Activated CD8-positive, alpha-beta T cell treated with anti-CD3 and anti-CD28 coated beads, Interleukin-2, amount 10 ng/mL, durations not matched to agents 7 days and 5 days (primary cell): ENCODE measurements at regions not wholly inside any gene's neighbourhood (a gene's known extent, or its start where the extent isn't known, plus 50 kb on each side); places are given as distances from the start of the nearest gene placed in this dataset.
"Not testable (repeated sequence)": the region's sequence is repeated elsewhere in the genome, so short reads cannot be mapped to it uniquely, and the experiment has no call there.

Experiments used
- ATAC-seq: fragments of 150-1000 bp; cut with Tn5 transposase; one replicate; pipeline ENCODE4 v1.10.0; 2021; ENCODE audit warnings: moderate library complexity
- CTCF ChIA-PET: fragments of 350-600 bp; sonication (Branson Sonifier 250); formaldehyde crosslinking; loops from one replicate; lab custom pipeline; 2021; ENCODE audit warnings: antibody characterized with exemption; lab: Charles Lee
- POLR2A ChIA-PET: fragments of 350-600 bp; sonication (Branson Sonifier 250); formaldehyde crosslinking; loops from one replicate; lab custom pipeline; 2021; ENCODE audit warnings: antibody characterized with exemption; lab: Charles Lee
- DNase-seq: peaks from one replicate; pipeline ENCODE4 v3.0.0-alpha.2; 2020
- H3K27ac Mint-ChIP-seq: one replicate; pipeline ENCODE4 v1.8.0; 2021; ENCODE audit warnings: mild to moderate bottlenecking, mixed read lengths
- H3K27me3 Mint-ChIP-seq: one replicate; pipeline ENCODE4 v1.8.0; 2021; ENCODE audit warnings: low read depth, mixed read lengths
- H3K36me3 Mint-ChIP-seq: one replicate; pipeline ENCODE4 v1.8.0; 2021; ENCODE audit warnings: low read depth, mixed read lengths
- H3K4me1 Mint-ChIP-seq: one replicate; pipeline ENCODE4 v1.8.0; 2021; ENCODE audit warnings: low read depth, mixed read lengths
- H3K4me3 Mint-ChIP-seq: one replicate; pipeline ENCODE4 v1.8.0; 2021; ENCODE audit warnings: mild to moderate bottlenecking, mixed read lengths
- H3K9me3 Mint-ChIP-seq: one replicate; pipeline ENCODE4 v1.8.0; 2022; ENCODE audit warnings: mixed read lengths; ENCODE audit not compliant: insufficient read depth

GRCh38 chr9:22206833-22207232 is 197.7 kb upstream of the CDKN2B start:
- POLR2A ChIA-PET, result interaction anchor here (0.6 kb wide), 1 partner anchor 23 kb away, joined by 3 read pairs; no protein-coding TSS in a partner anchor
- CTCF ChIA-PET, result interaction anchor here (1.5 kb wide), 1 partner anchor 32 kb away, joined by 5 read pairs; no protein-coding TSS in a partner anchor
- Mint-ChIP-seq H3K9me3 (no peaks in the 10 kb centered on the region), H3K4me3 (no peak overlapping the region), H3K27ac (no peak overlapping the region), H3K36me3 (no peaks in the 10 kb centered on the region), H3K4me1 (peaks cover 25% of the 10 kb centered on the region), H3K27me3 (peaks cover 12% of the 10 kb centered on the region)
- ATAC-seq (no peak), DNase-seq (no peak)

DNA sequence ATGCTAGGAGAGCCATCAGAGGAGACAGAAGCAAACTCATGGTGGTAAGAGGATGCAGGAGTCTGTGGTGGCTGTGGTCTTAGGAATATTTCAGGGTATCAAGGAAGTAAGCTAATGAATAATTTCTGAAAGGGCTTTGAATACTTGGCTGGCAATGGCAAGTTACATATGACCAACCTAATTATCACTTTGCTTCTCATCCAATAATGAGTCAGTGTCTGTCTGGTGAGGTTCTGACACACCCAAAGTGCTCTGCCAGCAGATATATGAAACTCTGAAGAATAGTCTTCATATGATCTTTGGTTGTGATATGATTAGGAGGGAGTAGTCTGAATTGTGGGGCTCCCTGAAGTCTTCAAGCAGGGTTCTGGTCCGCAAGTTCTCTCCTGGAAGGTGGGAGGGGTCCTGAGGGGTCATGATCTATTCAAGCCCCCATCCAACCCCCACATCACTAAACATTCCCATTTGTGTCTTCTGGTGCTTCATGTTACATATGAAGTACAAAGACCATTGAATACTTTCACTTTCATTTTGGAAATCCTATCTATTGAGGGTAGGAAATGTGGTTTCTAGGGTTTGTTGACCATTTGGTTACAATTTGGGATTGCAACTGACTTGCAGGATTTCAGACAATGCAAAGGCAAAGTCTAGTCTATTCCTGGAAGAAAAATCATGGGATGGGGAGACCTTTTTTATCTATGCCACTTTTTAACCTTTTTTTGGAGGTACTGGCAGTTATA is 199.9 kb upstream of the CDKN2B start:
- Mint-ChIP-seq H3K36me3 (no peaks in the 10 kb centered on the region), H3K9me3 (no peaks in the 10 kb centered on the region), H3K27ac (peak overlapping the region; percentile 72), H3K27me3 (peaks cover 8% of the 10 kb centered on the region), H3K4me3 (peak overlapping the region; percentile 34), H3K4me1 (peaks cover 17% of the 10 kb centered on the region)
- DNase-seq, result peak; percentile 22
- ATAC-seq, result peak; percentile 39
- POLR2A ChIA-PET, result no interaction called here
- CTCF ChIA-PET, result no interaction called here

GRCh38 chr9:22210262-22210661 is 201.2 kb upstream of the CDKN2B start:
- ChIA-PET POLR2A (no interaction called here), CTCF (no interaction called here)
- Mint-ChIP-seq H3K36me3 (no peaks in the 10 kb centered on the region), H3K9me3 (no peaks in the 10 kb centered on the region), H3K4me3 (no peak overlapping the region), H3K27ac (no peak overlapping the region), H3K4me1 (peaks cover 20% of the 10 kb centered on the region), H3K27me3 (peaks cover 10% of the 10 kb centered on the region)
- DNase-seq (no peak), ATAC-seq (no peak)

DNA sequence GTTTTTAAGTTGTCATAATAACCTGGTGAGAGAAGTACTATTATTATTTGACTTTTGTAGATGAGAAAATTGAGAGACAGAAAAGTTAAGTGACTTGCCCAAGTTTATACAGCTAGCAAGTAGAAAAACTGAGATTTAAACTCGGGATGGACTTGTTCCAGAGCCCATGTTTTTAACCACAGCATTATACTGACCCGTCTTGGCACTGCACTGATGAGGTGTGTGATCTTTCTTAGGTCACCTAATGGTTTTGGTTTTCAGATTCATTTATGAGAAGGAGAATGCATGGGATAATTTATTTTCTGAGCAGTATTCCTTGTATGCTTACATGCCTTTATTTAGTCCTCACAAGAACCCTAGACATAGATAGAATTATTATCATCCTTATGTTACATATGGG is 201.8 kb upstream of the CDKN2B start:
- Mint-ChIP-seq H3K9me3 (no peaks in the 10 kb centered on the region), H3K4me3 (no peak overlapping the region), H3K4me1 (peaks cover 20% of the 10 kb centered on the region), H3K27ac (no peak overlapping the region), H3K36me3 (no peaks in the 10 kb centered on the region), H3K27me3 (peaks cover 10% of the 10 kb centered on the region)
- no peak for ATAC-seq
- CTCF ChIA-PET, result no interaction called here
- no peak for DNase-seq
- POLR2A ChIA-PET, result no interaction called here

DNA sequence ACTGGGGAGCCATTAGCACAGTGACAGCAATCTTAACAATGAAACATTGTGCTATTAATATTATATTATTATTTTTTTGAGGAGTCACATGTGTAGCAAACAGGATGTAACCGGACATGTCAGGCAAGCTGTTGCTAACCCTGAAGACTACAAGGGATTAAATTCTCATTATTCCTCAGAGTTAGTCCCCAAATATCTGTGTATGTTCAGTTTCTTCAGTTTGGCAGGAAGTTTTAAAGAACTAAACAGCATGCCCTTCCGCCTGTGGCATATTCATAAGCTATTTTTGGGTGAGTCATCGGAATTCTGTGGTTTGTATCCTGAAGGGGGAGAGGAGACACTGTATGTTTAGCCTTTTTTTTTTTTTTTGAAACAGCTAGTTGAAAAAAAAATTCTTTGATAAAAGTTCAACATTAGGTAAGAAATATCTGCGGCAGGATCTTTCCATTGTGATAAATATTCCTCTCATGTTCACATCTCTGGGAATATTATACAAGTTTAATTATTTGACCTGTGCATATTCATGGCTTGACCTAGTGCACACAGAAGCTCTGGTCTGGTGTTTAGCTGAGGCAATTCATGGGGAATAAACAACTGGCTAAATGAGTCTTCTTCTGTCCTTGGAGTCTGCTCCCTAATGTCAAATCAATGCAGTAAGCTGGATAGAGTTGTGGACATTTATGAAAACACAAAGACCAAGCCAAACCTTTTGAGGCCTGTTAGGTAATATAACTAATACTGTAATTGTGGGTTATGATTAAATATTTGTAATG is 202.7 kb upstream of the CDKN2B start:
- H3K4me3 Mint-ChIP-seq, result no peak overlapping the region
- H3K27ac Mint-ChIP-seq, result no peak overlapping the region
- ChIA-PET POLR2A (no interaction called here), CTCF (interaction anchor here (1.8 to 1.9 kb wide), 2 partner anchors 28 to 32 kb away, joined by 5 to 7 read pairs; no protein-coding TSS in a partner anchor)
- ATAC-seq (no peak), DNase-seq (no peak)
- H3K27me3 Mint-ChIP-seq, result peaks cover 8% of the 10 kb centered on the region
- H3K36me3 Mint-ChIP-seq, result no peaks in the 10 kb centered on the region
- H3K4me1 Mint-ChIP-seq, result peaks cover 20% of the 10 kb centered on the region
- H3K9me3 Mint-ChIP-seq, result no peaks in the 10 kb centered on the region

DNA sequence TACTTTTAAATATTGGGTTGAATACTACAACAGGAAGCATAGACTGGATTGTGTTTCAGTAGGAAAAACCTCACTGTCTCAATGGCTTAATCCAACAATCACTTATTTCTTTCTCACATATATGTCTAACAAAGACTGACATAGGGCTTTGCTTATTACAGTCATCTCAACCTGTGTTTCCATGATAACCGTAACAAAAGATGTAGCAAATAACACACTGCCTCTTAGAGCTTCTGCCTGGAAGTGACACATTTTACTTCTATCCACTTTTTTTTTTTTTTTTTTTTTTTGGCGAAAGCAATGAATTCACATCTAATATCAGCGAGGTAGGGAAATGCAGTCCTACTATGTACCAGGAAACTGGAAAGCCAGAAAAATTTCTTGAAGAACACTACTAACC is 204.9 kb upstream of the CDKN2B start:
- POLR2A ChIA-PET, result no interaction called here
- DNase-seq, result no peak
- Mint-ChIP-seq H3K36me3 (no peaks in the 10 kb centered on the region), H3K27ac (no peak overlapping the region), H3K4me3 (no peak overlapping the region), H3K27me3 (peaks cover 8% of the 10 kb centered on the region), H3K9me3 (no peaks in the 10 kb centered on the region), H3K4me1 (peaks cover 14% of the 10 kb centered on the region)
- CTCF ChIA-PET, result interaction anchor here (0.8 to 2.5 kb wide), 4 partner anchors 25 to 175 kb away, joined by 3 to 7 read pairs (median 5); no protein-coding TSS in a partner anchor
- ATAC-seq, result no peak

- H3K27me3 Mint-ChIP-seq, result peaks cover 8% of the 10 kb centered on the region
- no peak overlapping the region for H3K27ac Mint-ChIP-seq
- H3K9me3 Mint-ChIP-seq, result no peaks in the 10 kb centered on the region
- DNase-seq (no peak), ATAC-seq (no peak)
- CTCF ChIA-PET, result interaction anchor here (1.4 to 2.5 kb wide), 3 partner anchors 25 to 95 kb away, joined by 5 to 7 read pairs (median 5); no protein-coding TSS in a partner anchor
- no peak overlapping the region for H3K4me3 Mint-ChIP-seq
- POLR2A ChIA-PET, result no interaction called here
- no peaks in the 10 kb centered on the region for H3K36me3 Mint-ChIP-seq
- H3K4me1 Mint-ChIP-seq, result peaks cover 8% of the 10 kb centered on the region
Measured at GRCh38 chr9:22214497-22215031, 205.5 kb upstream of the CDKN2B start.

DNA sequence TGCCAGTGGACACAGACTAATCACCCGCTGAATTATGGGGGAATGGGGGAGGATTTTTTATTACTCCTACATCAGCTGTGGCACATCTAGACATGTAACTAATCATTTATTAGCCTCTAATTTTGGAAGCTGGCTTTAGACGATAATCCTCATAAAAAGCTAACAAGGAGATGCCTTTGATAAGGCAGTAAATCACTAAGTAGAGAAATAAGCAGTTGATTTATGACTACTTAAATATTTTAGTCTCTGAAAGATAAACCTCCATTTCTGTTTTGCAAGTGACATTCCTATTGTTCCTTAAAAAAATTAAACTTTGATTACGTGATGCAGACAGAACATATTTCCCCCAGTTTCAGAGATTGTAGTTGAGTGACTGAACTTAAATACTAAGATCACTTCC is 206.4 kb upstream of the CDKN2B start:
- DNase-seq, result no peak
- CTCF ChIA-PET, result interaction anchor here (2.5 kb wide), 1 partner anchor 24 kb away, joined by 7 read pairs; no protein-coding TSS in a partner anchor
- peaks cover 8% of the 10 kb centered on the region for H3K27me3 Mint-ChIP-seq
- POLR2A ChIA-PET, result no interaction called here
- H3K36me3 Mint-ChIP-seq, result no peaks in the 10 kb centered on the region
- no peaks in the 10 kb centered on the region for H3K9me3 Mint-ChIP-seq
- H3K27ac Mint-ChIP-seq, result no peak overlapping the region
- no peak for ATAC-seq
- no peak overlapping the region for H3K4me3 Mint-ChIP-seq
- H3K4me1 Mint-ChIP-seq, result peaks cover 7% of the 10 kb centered on the region

GRCh38 chr9:22216730-22217172 is 207.6 kb upstream of the CDKN2B start:
- H3K4me3 Mint-ChIP-seq, result no peak overlapping the region
- no peaks in the 10 kb centered on the region for H3K36me3 Mint-ChIP-seq
- H3K27me3 Mint-ChIP-seq, result peaks cover 15% of the 10 kb centered on the region
- no peak overlapping the region for H3K27ac Mint-ChIP-seq
- POLR2A ChIA-PET, result no interaction called here
- CTCF ChIA-PET, result no interaction called here
- no peak for DNase-seq
- peaks cover 3% of the 10 kb centered on the region for H3K9me3 Mint-ChIP-seq
- no peak for ATAC-seq
- H3K4me1 Mint-ChIP-seq, result peaks cover 8% of the 10 kb centered on the region

DNA sequence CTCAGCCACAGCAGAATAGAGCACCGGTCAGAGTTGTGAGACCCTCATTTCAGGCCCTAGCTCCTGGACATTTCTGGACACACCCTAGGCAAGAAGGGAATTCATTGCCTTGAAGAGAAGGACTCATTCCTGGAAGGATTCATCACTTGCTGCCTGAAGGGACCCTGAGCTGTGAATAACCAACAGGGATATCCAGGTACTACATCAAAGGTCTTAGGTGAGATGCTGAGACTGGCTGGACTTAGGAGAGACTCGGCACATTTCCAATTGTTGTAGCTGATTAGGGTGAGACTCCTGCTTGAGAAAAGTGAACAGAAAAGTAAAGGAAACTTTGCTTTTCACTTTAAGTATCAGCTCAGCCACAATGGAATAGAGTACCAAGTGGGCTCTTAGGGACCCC is 208.1 kb upstream of the CDKN2B start:
- H3K4me1 Mint-ChIP-seq, result peaks cover 6% of the 10 kb centered on the region
- peaks cover 3% of the 10 kb centered on the region for H3K9me3 Mint-ChIP-seq
- ChIA-PET POLR2A (no interaction called here), CTCF (interaction anchor here (0.9 kb wide), 1 partner anchor 209 kb away, joined by 3 read pairs; no protein-coding TSS in a partner anchor)
- no peak overlapping the region for H3K4me3 Mint-ChIP-seq
- H3K27ac Mint-ChIP-seq, result no peak overlapping the region
- DNase-seq (no peak), ATAC-seq (no peak)
- H3K27me3 Mint-ChIP-seq, result peaks cover 15% of the 10 kb centered on the region
- H3K36me3 Mint-ChIP-seq, result no peaks in the 10 kb centered on the region

DNA sequence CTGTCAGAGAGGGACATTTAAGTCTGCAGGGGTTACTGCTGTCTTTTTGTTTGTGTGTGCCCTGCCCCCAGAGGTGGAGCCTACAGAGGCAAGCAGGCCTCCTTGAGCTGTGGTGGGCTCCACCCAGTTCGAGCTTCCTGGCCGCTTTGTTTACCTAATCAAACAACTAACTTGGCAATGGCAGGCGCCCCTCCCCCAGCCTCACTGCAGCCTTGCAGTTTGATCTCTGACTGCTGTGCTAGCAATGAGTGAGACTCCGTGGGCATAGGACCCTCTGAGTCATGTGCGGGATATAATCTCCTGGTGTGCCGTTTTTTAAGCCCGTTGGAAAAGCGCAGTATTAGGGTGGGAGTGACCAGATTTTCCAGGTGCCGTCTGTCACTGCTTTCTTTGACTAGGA is 216.8 kb upstream of the CDKN2B start:
- H3K27ac Mint-ChIP-seq, CTCF ChIA-PET, H3K4me3 Mint-ChIP-seq, H3K36me3 Mint-ChIP-seq, POLR2A ChIA-PET, H3K4me1 Mint-ChIP-seq, DNase-seq, H3K9me3 Mint-ChIP-seq, ATAC-seq: not testable (repeated sequence)
- peaks cover 19% of the 10 kb centered on the region for H3K27me3 Mint-ChIP-seq
